K562 (cell line): ENCODE measurements at regions not wholly inside any gene's neighbourhood (a gene's known extent, or its start where the extent isn't known, plus 50 kb on each side); places are given as distances from the start of the nearest gene placed in this dataset.
A peak's percentile ranks its signal among the peaks of the same experiment; 100 is the strongest.

ENCODE experiments used
- ARHGAP35 ChIP-seq: fragments of 450-650 bp; IDR thresholded peaks from 2 replicates; pipeline ENCODE4 v1.6.1; 2018; ENCODE audit not compliant: partially characterized antibody
- BRD4 ChIP-seq: fragments of 200-600 bp; sonication (generic); IDR thresholded peaks from 2 replicates; pipeline ENCODE4 v1.6.1; 2017; ENCODE audit warnings: inconsistent platforms
- CCAR2 ChIP-seq: fragments of 200-400 bp; formaldehyde crosslinking; IDR thresholded peaks from 2 replicates; pipeline ENCODE4 v1.6.1; 2017; ENCODE audit warnings: mild to moderate bottlenecking, low read depth, low read length
- CREM ChIP-seq: IDR thresholded peaks from 2 replicates; pipeline ENCODE4 v1.6.1; 2014; ENCODE audit warnings: antibody characterized with exemption, low read depth
- CTBP1 ChIP-seq: fragments of 450-650 bp; IDR thresholded peaks from 2 replicates; pipeline ENCODE4 v1.6.1; 2016; ENCODE audit warnings: borderline replicate concordance
- ELF2 ChIP-seq: fragments of 250-450 bp; sonication (Bioruptor Pico); IDR thresholded peaks from 2 replicates; pipeline ENCODE4 v1.5.0; 2021; ENCODE audit warnings: mild to moderate bottlenecking
- FOXA1 ChIP-seq: fragments of 450-650 bp; IDR thresholded peaks from 2 replicates; pipeline ENCODE4 v1.6.1; 2016; ENCODE audit warnings: mild to moderate bottlenecking, borderline replicate concordance
- HDAC8 ChIP-seq: fragments of 450-650 bp; IDR thresholded peaks from 2 replicates; pipeline ENCODE4 v1.6.1; 2016; ENCODE audit warnings: mild to moderate bottlenecking, missing genetic modification characterization, moderate library complexity, missing compliant biosample characterization
- MAFK ChIP-seq: IDR thresholded peaks from 2 replicates; pipeline ENCODE4 v1.6.1; 2011; ENCODE audit warnings: low read length, improper control_type of control experiment
- MYBL2 ChIP-seq, 2 experiments: fragments of 450-650 bp in 1 of 2; sonication (generic) in 1 of 2; formaldehyde crosslinking in 1 of 2; IDR thresholded peaks; 2 replicates each; pipeline versions ENCODE4 v1.6.1 to v1.8.1; 2017 to 2022; ENCODE audit warnings: borderline replicate concordance in 1 of 2, inconsistent platforms in 1 of 2, low read depth in 1 of 2, mild to moderate bottlenecking in 1 of 2, missing genetic modification reagents in 1 of 2, moderate library complexity in 1 of 2
- NCOA1 ChIP-seq: fragments of 450-650 bp; IDR thresholded peaks from 2 replicates; pipeline ENCODE4 v1.6.1; 2016; ENCODE audit warnings: low read depth
- POLR2A ChIP-seq: fragments of 450-650 bp; conservative IDR thresholded peaks from 2 replicates; pipeline ENCODE4 v1.6.1; 2016
- SREBF1 ChIP-seq: fragments of 150-350 bp; IDR thresholded peaks from 2 replicates; pipeline ENCODE4 v1.6.1; 2014; ENCODE audit warnings: antibody characterized with exemption, low read depth, low read length, borderline replicate concordance
- TAL1 ChIP-seq: fragments of 450-650 bp; IDR thresholded peaks from 2 replicates; pipeline ENCODE4 v1.6.1; 2016; ENCODE audit warnings: mild to moderate bottlenecking
- ZFP30 ChIP-seq: fragments of 250-450 bp; sonication (Bioruptor Pico); IDR thresholded peaks from 2 replicates; pipeline ENCODE4 v1.8.0; 2022; ENCODE audit warnings: moderate library complexity, mild to moderate bottlenecking, inconsistent platforms, borderline replicate concordance
- ZNF184 ChIP-seq: sonication (generic); formaldehyde crosslinking; IDR thresholded peaks from 2 replicates; pipeline ENCODE4 v1.5.0; 2020; ENCODE audit warnings: missing genetic modification reagents
- ZNF274 ChIP-seq: IDR thresholded peaks from 2 replicates; pipeline ENCODE4 v1.6.1; 2011; ENCODE audit warnings: low read depth, mild to moderate bottlenecking, low read length, moderate library complexity, borderline replicate concordance
- ZNF707 ChIP-seq: fragments of 250-450 bp; sonication (Bioruptor Pico); conservative IDR thresholded peaks from 2 replicates; pipeline ENCODE4 v1.8.0; 2022; ENCODE audit warnings: inconsistent platforms, mild to moderate bottlenecking, moderate library complexity
- TF ChIP-seq, protein P1 (sequence below): fragments of 450-650 bp; IDR thresholded peaks from 2 replicates; pipeline ENCODE4 v1.6.1; 2016
- TF ChIP-seq, protein P2 (sequence below): sonication (generic); formaldehyde crosslinking; IDR thresholded peaks from 2 replicates; pipeline ENCODE4 v1.8.0; 2023; ENCODE audit warnings: missing genetic modification reagents, mild to moderate bottlenecking, borderline replicate concordance
- TF ChIP-seq, protein P3 (sequence below): fragments of 450-650 bp; IDR thresholded peaks from 2 replicates; pipeline ENCODE4 v1.6.1; 2017; ENCODE audit warnings: mild to moderate bottlenecking, moderate library complexity
- TF ChIP-seq, protein P4 (sequence below), 2 experiments: IDR thresholded peaks; 2 replicates each; pipeline ENCODE4 v1.6.1; 2011; ENCODE audit warnings: borderline replicate concordance in 1 of 2, control low read depth in 1 of 2, low read depth in 1 of 2, low read length in 1 of 2, mild to moderate bottlenecking in 1 of 2, mixed read lengths in 1 of 2, moderate library complexity in 1 of 2; ENCODE audit not compliant: insufficient read depth in 1 of 2, insufficient read length in 1 of 2, poor library complexity in 1 of 2, severe bottlenecking in 1 of 2; ENCODE audit errors: extremely low read depth in 1 of 2

DNA sequence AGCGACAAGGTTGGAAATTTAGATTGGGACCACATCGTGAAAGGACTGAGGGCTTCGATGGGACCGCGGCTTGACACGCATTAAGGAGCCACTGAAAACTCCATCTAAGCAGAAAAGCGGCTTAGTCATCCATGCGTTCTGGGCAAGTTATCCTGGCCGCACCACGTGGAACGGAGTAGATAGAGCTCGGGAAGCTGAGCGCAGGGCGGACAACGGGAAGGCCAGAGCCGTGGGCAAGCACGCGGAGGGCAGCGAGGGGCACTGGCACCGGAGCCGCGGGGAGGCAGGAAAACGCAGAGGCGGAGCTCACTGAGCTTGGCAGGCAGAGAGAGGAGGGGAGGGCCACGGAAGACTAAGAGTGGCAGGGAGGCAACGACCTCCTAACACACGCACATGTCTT, 61.3 kb upstream of the VGLL4 start (continued):
- TF ChIP-seq, protein P1, sequence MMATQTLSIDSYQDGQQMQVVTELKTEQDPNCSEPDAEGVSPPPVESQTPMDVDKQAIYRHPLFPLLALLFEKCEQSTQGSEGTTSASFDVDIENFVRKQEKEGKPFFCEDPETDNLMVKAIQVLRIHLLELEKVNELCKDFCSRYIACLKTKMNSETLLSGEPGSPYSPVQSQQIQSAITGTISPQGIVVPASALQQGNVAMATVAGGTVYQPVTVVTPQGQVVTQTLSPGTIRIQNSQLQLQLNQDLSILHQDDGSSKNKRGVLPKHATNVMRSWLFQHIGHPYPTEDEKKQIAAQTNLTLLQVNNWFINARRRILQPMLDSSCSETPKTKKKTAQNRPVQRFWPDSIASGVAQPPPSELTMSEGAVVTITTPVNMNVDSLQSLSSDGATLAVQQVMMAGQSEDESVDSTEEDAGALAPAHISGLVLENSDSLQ: no peak
- no peak for TF ChIP-seq ZFP30 (CRISPR knock-in tag)
- TF ChIP-seq SREBF1: no peak
- TF ChIP-seq BRD4: no peak
- TF ChIP-seq HDAC8 (tag): no peak
- no peak for TF ChIP-seq FOXA1
- TF ChIP-seq CTBP1: no peak; the same call in 1 of the 2 replicates
- TF ChIP-seq TAL1: no peak
- no peak for TF ChIP-seq NCOA1
- no peak for TF ChIP-seq ZNF274
- TF ChIP-seq CCAR2: no peak
- no peak for TF ChIP-seq ZNF707
- no peak for TF ChIP-seq POLR2A
- TF ChIP-seq, protein P2, sequence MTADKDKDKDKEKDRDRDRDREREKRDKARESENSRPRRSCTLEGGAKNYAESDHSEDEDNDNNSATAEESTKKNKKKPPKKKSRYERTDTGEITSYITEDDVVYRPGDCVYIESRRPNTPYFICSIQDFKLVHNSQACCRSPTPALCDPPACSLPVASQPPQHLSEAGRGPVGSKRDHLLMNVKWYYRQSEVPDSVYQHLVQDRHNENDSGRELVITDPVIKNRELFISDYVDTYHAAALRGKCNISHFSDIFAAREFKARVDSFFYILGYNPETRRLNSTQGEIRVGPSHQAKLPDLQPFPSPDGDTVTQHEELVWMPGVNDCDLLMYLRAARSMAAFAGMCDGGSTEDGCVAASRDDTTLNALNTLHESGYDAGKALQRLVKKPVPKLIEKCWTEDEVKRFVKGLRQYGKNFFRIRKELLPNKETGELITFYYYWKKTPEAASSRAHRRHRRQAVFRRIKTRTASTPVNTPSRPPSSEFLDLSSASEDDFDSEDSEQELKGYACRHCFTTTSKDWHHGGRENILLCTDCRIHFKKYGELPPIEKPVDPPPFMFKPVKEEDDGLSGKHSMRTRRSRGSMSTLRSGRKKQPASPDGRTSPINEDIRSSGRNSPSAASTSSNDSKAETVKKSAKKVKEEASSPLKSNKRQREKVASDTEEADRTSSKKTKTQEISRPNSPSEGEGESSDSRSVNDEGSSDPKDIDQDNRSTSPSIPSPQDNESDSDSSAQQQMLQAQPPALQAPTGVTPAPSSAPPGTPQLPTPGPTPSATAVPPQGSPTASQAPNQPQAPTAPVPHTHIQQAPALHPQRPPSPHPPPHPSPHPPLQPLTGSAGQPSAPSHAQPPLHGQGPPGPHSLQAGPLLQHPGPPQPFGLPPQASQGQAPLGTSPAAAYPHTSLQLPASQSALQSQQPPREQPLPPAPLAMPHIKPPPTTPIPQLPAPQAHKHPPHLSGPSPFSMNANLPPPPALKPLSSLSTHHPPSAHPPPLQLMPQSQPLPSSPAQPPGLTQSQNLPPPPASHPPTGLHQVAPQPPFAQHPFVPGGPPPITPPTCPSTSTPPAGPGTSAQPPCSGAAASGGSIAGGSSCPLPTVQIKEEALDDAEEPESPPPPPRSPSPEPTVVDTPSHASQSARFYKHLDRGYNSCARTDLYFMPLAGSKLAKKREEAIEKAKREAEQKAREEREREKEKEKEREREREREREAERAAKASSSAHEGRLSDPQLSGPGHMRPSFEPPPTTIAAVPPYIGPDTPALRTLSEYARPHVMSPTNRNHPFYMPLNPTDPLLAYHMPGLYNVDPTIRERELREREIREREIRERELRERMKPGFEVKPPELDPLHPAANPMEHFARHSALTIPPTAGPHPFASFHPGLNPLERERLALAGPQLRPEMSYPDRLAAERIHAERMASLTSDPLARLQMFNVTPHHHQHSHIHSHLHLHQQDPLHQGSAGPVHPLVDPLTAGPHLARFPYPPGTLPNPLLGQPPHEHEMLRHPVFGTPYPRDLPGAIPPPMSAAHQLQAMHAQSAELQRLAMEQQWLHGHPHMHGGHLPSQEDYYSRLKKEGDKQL (CRISPR knock-in tag): no peak
- TF ChIP-seq CREM: no peak
- TF ChIP-seq, protein P3, sequence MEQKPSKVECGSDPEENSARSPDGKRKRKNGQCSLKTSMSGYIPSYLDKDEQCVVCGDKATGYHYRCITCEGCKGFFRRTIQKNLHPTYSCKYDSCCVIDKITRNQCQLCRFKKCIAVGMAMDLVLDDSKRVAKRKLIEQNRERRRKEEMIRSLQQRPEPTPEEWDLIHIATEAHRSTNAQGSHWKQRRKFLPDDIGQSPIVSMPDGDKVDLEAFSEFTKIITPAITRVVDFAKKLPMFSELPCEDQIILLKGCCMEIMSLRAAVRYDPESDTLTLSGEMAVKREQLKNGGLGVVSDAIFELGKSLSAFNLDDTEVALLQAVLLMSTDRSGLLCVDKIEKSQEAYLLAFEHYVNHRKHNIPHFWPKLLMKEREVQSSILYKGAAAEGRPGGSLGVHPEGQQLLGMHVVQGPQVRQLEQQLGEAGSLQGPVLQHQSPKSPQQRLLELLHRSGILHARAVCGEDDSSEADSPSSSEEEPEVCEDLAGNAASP: no peak
- TF ChIP-seq ARHGAP35: no peak
- peak; percentile 27; the same call in 1 of the 2 replicates for TF ChIP-seq MAFK
- no peak for TF ChIP-seq ELF2 (CRISPR knock-in tag)
- TF ChIP-seq, protein P4, sequence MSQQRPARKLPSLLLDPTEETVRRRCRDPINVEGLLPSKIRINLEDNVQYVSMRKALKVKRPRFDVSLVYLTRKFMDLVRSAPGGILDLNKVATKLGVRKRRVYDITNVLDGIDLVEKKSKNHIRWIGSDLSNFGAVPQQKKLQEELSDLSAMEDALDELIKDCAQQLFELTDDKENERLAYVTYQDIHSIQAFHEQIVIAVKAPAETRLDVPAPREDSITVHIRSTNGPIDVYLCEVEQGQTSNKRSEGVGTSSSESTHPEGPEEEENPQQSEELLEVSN (IDR thresholded peaks at IDR 0.05; ENCODE audit: borderline replicate concordance in 1 of 2, extremely low read depth in 1 of 2, insufficient read depth in 1 of 2, insufficient read length in 1 of 2, low read depth in 1 of 2, low read length in 1 of 2, poor library complexity in 1 of 2, severe bottlenecking in 1 of 2): peak; percentile 62 to 69
- TF ChIP-seq MYBL2 (IDR thresholded peaks at IDR 0.05; ENCODE audit: low read depth): no peak
- 0 out of 2 replicates have a peak, but pooled peaks have one; percentile 39 for TF ChIP-seq MYBL2 (CRISPR knock-in tag; IDR thresholded peaks at IDR 0.05; ENCODE audit: borderline replicate concordance)
- TF ChIP-seq ZNF184 (CRISPR knock-in tag): no peak
